ENCODE measurements at regions not wholly inside any gene's neighbourhood (a gene's known extent, or its start where the extent isn't known, plus 50 kb on each side); places are given as distances from the start of the nearest gene placed in this dataset.
"Not testable (repeated sequence)": the region's sequence is repeated elsewhere in the genome, so short reads cannot be mapped to it uniquely, and the experiment has no call there.

DNA sequence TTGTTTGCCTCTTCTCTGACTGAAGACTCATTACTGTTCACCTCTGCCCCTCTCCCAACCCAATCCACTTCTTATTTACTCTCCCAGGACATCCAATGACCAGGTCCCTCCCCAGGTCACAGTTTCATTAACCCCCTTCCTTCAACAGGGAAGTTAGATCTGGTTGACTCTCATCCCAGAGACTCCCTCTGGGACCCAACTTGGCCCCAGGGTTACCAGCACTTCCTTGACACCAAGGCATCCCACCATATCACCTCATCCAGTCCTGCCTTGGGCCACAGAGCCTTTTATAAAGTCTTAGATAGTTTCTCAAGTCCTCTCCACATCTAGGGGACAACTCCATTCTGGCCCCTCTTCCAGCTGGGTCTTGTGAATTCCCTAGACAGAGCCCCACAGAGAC is 470.6 kb upstream of the TSHZ3 start:
- no peak for DNase-seq

DNA sequence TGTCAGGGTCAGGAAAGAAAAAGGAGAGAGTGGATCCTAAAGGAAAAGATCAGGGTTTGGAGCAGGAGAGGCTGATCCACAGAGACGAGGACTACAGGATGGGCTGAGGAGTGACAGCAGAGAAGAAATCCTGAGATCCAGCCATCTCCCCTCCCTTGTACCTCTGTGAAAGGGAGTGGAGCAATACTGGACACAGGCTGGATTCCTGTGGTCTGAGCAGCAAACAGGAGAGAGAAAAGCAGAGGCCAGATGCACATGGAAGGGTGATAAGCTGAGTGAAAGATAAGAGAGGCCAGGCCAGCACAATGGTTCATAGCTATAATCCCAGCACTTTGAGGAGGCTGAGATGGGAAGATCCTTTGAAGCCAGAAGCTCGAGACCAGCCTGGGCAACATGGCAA is 472.1 kb upstream of the TSHZ3 start:
- no peak for DNase-seq

DNA sequence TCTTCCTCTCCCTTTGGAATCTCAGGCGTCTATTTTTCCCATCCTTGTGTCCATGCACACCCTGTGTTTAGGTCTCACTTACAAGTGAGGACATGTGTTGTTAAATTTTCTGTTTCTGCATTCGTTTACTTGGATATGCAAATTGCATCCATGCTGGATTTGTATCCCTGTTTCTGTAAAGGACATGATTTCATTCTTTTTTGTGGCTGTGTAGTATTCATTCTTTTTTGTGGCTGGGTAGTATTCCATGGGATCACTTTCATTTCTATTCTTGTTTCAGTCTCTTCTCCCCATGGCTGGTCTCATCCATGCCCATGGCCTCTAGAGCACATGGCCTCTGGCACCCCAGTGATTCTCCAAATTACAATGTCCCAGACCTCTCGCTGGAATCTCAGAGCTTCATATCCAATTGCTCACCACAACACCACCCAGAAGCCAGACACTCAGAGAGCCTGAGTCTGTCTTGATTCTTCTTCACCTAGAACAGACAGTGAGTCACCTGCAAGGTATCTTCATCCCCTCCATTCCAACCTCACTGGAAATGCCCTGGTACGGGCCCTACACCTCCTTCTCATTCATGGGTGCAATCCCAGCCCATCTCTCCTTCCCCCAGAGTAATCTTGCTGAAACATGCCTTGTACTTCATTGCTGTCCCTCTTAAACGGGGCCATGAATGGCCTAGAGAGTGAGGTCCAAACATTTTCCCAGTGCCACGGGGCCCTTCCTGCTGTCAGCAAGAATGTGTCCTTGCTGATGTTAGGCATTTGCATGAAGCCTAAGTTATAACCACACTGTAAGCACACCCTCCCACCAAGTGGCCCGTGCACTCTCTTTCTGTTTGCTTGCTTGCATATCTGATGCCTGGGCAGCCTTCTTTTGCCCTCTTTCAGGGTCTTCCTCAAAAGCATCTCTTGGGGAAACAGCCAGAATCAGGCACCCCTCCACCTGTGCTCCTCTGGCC is 476.2 kb upstream of the TSHZ3 start:
- DNase-seq, result no peak

DNA sequence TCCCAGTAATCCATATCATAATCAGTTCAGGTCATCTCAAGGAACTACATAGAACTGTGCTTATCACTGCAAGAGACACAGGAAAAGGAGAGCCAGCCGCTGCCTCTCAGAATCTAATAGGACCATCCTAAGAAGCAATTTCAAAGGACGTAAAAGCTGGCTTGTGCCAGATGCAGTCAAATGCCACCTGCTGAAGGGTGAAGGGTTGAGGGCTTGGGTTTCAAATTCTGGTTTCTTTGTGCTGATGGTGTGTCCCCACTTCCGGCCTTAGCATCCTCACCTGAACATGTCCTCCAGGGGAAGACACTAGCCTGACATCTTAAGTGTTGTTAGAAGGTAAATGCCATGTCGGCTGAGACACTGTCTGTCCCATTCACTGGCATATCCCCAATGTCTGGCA is 477.1 kb upstream of the TSHZ3 start:
- no peak for DNase-seq

DNA sequence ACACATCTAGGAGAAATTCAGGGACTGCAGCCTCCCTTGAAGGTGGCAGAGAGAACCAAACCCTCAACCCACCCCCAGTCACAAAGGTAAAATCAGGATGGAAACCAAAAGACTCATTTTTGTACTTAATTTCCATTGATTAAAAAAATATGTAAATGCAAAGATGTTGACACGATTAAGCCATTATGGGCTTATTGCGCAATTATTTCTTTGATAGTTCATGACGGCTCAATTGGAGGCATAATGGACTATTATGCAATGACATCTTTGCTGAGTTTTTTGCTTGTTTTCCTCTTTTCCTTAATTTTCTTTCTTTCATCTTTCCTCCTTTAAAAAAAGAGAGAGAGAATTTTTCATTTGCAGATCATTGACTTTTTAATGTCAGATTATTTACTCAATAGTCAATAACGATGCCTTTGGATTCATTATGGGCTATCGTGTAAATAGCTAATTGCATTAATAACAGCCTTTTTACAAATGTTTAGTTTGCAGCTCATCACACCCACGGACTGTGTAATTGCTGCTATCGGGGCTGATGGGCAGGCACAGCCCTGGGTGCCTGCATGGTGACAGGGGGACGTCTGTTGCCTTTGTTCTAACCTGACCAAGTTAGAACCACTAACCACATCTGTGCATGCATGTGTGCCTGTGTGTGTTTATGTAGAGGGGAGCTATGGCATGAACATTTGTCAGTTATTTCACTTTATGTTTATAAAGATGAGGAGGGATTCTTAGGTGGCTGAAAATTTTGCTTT is 482.4 kb upstream of the TSHZ3 start:
- no peak for DNase-seq

DNA sequence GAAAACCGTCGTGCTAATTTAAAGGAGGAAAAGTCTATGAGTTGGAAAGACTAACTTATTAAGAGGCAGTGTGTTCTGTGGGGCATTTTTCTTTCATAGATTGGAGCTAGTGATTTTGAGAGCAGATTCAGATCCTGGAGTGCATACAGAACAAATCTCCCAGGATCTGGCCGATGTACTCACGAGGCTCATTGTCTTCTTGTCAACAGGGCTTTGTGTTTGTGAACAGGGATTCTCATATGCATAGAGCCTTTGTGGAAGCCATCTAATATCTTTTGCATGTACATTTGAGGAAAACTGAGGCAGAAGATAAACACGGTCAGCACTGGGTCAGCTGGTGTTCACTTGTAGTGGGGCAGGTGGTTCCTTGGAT is 482.9 kb upstream of the TSHZ3 start:
- no peak for DNase-seq

DNA sequence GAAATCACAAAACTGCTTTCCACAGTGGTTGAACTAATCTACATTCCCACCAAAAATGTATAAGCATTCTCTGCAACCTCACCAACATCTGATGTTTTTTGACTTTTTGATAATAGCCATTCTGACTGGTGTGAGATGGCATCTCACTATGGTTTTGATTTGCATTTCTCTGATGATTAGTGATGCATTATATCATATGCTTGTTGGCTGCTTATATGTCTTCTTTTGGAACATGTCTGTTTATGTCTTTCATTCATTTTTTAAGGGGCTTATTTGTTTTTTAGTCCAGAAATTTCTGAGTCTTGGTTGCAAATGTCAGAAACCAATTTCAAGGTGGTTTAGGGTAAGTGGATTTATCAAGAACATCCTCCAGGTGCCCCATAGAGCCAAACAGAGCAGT is 484.8 kb upstream of the TSHZ3 start:
- no peak for DNase-seq

DNA sequence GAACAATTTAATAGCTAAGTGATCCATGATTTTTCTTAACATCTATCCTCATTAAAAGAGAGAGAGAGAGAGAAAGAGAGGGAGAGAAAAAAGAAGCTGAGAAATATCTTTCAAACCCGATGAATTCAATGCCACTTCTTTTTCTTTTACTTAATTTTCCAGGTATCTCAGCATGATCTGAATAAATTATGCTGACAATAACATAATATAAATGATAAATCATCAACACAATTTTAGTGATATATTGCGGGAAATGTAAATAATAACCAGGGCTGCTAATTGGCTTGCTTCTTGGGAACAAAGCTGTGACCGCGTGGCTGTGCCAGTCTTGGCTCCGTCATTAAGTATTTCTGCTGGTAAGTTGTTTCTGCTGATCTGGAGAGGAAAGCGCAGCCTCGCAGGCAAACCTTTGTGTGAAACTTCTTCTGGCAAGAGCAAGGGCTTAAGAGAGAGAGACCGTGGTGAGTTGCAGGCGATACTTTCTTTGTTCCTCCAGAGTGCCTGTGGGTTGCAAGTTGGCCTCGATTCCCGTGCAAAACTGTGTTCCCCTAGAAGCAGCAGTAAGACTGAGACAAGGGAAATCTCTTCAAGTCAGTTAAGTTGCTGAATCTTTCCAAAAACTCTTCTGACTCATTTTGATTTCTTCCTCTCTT is 489.1 kb upstream of the TSHZ3 start:
- DNase-seq, result peak; percentile 48

DNA sequence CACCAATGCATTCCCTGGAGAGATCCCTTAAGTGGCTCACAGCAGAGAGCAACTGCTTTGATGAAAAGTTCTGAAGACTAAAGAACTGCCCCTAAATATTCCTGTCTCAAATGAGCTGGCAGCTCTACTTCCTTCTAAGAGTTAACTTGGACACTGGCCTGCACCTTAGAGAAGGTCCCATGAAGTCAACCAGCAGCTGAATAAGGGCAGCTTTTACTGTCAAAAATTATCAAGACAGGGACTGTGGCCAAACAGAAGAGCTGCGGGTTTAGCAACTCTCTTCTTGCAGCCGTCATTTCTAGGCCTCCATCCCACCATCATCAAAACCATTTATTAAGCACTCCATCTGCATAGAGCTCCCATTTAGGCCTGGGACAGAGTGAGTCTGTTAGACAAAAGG is 491.1 kb upstream of the TSHZ3 start:
- no peak for DNase-seq

DNA sequence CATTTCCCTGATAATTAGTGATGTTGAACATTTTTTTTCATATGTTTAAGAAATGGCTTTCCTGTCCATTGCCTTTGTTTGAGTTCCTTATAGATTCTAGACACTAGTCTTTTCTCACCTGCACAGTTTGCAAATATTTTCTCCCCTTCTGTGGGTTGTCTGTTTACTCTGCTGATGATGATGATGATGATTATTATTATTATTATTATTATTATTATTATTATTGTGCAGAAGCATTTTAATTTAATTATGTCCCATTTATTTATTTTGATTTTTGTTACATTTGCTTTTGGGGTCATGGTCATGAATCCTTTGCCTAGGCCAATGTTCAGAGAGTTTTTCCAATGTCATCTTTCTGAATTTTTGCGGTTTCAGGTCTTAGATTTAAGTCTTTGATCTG is 492.5 kb upstream of the TSHZ3 start:
- DNase-seq, result no peak

DNA sequence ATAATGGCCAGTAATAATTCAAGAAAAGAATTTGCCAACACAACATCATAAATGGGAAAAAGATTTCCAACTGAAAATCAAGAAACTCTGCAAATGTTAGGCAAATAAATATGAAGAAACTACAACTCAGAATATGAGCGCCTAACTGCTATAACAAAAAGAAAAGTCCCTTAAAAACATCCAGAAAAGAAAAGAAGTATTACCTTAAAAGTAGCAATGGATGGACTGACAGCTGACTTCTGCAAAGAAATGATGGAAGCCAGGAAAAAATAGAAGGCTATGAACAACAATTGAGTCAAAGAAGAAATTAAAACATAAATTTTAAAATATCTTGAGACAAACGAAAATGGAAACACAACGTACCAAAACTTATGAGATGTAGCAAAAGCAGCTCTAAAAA is 482.3 kb upstream of the ZNF507 start:
- DNase-seq, result no peak

DNA sequence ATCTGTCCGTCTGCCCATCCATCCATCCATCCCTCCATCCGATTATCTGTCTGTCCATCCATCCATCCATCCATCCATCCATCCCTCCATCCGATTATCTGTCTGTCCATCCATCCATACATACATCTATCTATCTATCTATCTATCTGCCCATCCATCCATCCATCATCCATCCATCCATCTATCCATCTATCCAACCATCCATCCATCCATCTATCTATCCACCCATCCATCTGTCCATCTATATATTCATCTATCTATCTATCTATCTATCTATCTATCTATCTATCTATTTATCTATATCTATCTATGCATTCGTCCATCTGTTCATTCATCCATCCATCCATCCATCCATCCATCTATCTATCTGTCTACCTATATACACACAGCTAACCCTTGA is 471.1 kb upstream of the ZNF507 start:
- DNase-seq, result no peak

DNA sequence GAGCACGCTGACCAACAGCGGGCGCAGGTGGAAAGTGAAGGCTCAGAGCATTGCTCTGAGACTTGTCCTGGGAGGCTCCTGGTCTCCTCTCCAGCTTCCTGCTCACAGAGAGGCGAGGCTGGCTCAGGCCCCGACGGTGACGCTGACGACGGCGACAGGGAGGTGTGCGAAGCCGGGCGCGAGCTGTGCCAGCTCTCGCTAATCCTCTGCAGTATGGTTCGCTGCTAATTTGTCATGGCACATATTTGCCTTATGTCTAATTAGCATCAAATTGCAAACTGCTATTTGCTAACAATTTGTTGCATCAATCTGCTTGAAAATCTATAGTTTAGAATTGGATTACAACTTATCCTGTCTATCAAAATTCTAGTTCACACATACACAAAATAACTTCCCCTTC is 469.8 kb upstream of the ZNF507 start:
- no peak for DNase-seq

DNA sequence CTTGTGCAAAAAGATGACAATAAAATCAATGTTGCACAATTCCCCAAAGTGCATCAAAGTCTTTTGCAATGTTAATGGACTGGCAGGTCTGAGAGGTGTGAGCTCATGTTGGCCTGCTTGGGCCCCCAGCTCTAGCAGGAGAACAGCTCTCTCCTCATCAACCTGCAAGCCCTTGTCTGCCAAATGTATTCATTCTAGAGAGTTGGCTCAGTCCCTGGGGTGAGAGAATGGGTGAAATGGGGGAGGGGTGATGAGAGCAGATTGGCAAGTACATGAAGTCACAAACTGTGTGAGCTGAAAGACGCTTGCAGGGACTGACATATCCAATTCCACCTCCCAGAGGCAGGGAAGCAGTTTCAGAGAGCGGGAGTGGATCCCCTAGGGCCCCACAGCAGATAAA is 465.1 kb upstream of the ZNF507 start:
- DNase-seq, result no peak

DNA sequence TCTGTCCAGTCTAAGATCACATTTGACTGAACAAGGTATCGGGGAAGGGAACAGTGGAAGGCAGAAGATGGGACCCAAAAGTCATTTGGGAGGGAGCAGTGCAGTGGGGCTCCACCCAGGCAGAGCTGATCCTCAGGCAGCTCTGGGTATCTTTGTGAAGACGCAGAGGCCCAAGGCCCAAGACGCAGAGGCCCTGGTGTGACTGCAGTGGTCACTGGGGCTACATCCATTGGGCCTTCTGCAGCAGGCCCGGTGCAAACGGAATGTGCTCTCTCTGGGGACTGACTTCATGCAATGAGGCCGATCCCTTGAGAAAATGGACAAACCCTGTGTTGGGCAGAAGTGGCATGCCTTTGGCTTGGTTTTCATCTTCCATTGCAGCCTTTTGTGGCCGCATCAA is 463.4 kb upstream of the ZNF507 start:
- no peak for DNase-seq

DNA sequence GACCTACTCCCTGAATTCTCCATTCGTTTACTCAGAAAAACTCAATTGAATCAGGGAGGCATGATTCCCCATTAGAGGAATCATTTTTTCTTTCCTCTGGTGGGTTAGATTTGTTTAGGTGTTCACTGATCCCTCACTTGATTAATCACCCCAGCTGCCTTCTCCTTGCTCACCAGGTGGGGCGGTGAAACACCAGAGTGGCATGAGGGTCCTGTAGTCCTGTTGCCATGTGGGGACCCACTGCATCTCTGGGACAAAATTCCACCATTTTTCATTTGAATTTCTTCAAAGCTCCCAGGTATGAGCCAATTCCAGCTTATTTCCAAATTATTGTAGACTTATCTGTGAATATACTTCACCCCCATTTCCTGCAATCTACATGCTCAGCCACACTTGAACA is 462.7 kb upstream of the ZNF507 start:
- DNase-seq, result no peak

DNA sequence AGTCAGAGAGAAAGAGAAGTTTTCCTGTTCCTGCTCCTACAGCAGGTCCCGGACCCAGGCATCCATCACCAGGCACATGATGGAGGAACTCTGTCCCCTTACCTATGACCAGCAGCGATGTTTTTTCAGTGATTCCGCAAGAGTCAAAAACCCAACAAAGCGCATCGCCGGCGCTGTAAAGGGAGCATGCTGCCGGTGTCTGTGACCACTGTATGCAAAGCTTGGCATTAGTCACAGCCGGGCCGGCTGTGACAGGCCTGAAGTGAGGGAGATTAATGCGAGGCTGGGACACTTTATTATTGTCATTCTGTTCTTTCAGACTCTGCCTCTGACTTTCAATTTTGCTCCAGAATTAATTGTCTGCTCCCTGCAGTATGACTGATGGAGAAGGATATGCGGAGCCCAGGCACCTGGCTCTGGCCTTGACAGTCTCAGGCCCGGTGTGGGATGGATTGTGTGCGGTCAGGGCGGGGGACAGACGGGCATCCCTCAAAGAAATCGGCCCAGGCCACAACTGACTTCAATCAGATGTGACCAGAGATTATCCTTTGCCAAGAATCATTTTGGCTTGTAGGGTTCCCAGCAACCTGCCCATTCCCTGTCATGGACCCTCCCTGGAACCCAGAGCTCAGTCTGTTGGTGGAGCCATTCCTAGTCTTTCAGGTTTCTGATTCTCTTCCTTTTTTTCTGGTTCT is 462.0 kb upstream of the ZNF507 start:
- DNase-seq, result no peak

DNA sequence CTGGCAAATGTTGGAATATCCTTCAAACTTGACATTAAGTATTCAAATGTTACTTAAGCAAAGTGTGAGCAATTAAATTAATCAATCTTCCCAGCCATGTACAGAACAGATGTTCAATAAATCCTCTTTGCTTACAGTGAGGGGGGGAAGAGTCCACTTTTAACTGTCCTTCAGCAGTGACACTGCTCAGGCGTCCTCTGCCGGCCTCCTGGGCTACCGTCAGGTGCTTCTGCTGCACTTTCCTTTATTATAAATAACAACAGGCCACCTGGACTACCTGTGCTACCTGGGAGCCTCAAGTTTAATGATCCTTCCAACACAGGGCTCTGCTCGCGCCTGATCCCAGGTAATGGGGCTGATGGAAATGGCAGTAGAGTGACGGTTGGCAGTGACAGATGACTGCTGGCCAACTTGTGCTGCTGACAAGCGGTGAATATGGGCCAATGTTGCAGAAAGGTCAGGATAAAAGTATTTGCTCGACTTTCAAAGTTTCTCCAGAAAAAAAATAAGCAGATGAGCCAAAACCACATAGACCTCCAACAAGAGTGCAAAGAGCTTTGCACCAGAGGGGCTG is 460.0 kb upstream of the ZNF507 start:
- no peak for DNase-seq

DNA sequence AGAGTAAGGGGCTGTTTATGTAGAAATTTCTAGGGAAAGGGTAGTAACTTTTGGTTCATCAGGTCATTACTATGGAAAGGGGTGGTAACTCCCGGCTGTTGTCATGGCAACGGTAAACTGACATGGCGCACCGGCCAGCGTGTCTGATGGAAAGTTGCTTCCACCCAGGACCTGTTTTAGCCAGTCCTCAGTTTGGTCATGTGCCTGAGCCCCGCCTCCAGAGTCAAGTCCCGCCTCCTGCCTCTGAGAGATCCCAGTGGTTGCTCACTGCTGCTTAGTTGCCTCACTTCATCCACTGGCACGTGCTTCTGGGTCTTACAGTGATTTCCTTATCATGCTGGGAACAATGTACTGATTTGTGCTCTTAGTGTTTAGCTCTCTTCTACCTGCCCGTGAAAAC is 455.2 kb upstream of the ZNF507 start:
- no peak for DNase-seq

DNA sequence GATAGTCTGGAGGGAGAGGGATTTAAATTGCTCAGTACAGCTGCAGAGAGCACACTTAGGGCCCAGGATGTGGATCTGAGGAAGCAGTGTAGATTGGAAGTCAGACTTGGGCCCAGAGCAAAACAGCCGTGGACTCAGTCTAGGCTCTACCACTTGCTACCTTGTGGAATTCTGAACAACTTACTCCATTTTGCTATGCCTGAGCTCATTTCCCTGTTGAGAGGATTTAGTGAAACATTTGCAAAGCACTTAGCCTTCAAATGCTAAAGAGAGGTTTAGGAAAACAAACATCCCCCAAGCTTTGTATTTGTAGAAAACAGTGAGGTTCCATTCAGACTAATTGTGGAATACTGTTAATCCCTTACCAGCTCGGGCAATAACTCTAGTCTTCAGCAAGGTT is 453.4 kb upstream of the ZNF507 start:
- no peak for DNase-seq

DNA sequence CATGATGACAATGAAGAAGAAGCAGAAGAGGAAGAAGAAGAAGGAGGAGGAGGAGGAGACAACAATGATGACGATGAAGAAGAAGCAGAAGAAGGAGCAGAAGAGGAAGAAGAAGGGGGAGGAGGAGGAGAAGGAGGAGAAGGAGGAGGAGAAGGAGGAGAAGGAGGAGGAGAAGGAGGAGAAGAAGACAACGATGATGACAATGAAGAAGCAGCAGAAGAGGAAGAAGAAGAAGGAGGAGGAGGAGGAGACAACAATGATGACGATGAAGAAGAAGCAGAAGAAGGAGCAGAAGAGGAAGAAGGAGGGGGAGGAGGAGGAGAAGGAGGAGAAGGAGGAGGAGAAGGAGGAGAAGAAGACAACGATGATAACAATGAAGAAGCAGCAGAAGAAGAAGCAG is 451.9 kb upstream of the ZNF507 start:
- DNase-seq, result not testable (repeated sequence)

DNA sequence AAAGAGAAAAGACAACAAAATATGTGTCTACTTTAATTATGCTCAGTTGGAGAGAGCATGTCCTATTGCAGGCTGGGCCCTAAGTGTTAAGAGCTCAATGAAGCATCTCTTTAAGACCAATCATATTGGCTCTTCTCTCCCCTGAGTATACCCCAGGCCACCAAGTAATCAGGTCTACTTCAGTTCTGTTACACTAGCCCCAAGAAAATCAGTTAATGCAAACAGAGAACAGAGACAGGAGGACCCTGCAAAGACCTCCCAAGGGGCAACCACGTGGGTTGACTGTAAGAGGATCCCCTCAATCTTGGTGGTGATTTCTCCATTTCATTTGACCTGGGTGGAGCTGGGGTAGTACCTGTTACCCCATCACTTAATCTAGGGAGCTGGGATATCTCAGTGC is 451.0 kb upstream of the ZNF507 start:
- DNase-seq, result no peak

DNA sequence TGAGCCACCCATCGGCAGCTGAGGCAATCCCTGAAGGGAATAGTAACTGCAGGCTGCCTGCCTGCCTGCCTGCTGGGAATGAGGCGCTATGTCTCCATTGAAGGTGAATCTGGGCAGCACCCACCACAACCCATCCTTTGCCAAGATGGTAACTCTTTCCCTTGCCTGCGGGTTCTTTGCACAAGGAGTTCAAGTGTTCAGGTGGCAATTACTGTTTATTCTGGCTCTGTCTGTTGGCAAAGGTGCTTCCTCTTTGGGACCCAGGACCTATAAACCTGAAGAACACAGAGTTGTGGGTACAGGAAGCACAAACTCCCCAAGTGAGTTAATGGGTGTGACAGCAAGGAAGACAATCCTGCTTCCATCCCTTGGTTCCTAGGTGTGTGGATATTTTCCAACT is 448.1 kb upstream of the ZNF507 start:
- DNase-seq, result no peak

Measured in retina (tissue), 1 donor.